GM12891 (cell line): ENCODE measurements at regions not wholly inside any gene's neighbourhood (a gene's known extent, or its start where the extent isn't known, plus 50 kb on each side); places are given as distances from the start of the nearest gene placed in this dataset.

Experiments used
- POLR2A ChIP-seq: IDR thresholded peaks from 2 replicates; pipeline ENCODE4 v1.6.1; 2011; ENCODE audit warnings: low read depth, low read length, control low read depth
- POLR2AphosphoS5 ChIP-seq: IDR thresholded peaks from 2 replicates; pipeline ENCODE4 v1.6.1; 2011; ENCODE audit warnings: low read depth, low read length, control low read depth
- POU2F2 ChIP-seq: IDR thresholded peaks from 2 replicates; pipeline ENCODE4 v1.6.1; 2011; ENCODE audit warnings: low read depth, mild to moderate bottlenecking, control low read depth, low read length, moderate library complexity
- SPI1 ChIP-seq: IDR thresholded peaks from 2 replicates; pipeline ENCODE4 v1.6.1; 2011; ENCODE audit warnings: low read depth, low read length, control low read depth
- TAF1 ChIP-seq: IDR thresholded peaks from 2 replicates; pipeline ENCODE4 v1.6.1; 2011; ENCODE audit warnings: low read depth, low read length, control low read depth

- TF ChIP-seq POLR2A, result no peak
- TF ChIP-seq POLR2AphosphoS5, result no peak
- no peak for TF ChIP-seq POU2F2
- no peak for TF ChIP-seq SPI1
- no peak for TF ChIP-seq TAF1
Measured at GRCh38 chr13:89740994-89741685, 1606.3 kb upstream of the MIR17HG start.
